GM12874 (cell line): ENCODE measurements at regions not wholly inside any gene's neighbourhood (a gene's known extent, or its start where the extent isn't known, plus 50 kb on each side); places are given as distances from the start of the nearest gene placed in this dataset.

Source experiments
- CTCF ChIP-seq: IDR thresholded peaks from 2 replicates; pipeline ENCODE4 v1.5.1; 2011; ENCODE audit warnings: low read depth, mild to moderate bottlenecking, control low read depth, low read length, moderate library complexity; ENCODE audit not compliant: insufficient read depth

GRCh38 chr13:73516731-73517130, 457.9 kb downstream of the KLF5 start:
- no peak for TF ChIP-seq CTCF

GRCh38 chr13:73514208-73514607, 455.4 kb downstream of the KLF5 start:
- TF ChIP-seq CTCF, result no peak

- TF ChIP-seq CTCF, result no peak
Observed at GRCh38 chr13:73513751-73514150, 454.9 kb downstream of the KLF5 start.

GRCh38 chr13:73508841-73509240, 450.0 kb downstream of the KLF5 start:
- no peak for TF ChIP-seq CTCF

- TF ChIP-seq CTCF, result no peak
Observed at GRCh38 chr13:73505376-73505890, 446.6 kb downstream of the KLF5 start.

GRCh38 chr13:73499695-73500094, 440.9 kb downstream of the KLF5 start:
- TF ChIP-seq CTCF, result no peak

GRCh38 chr13:73497430-73497829, 438.6 kb downstream of the KLF5 start:
- no peak for TF ChIP-seq CTCF
